ENCODE measurements at regions not wholly inside any gene's neighbourhood (a gene's known extent, or its start where the extent isn't known, plus 50 kb on each side); places are given as distances from the start of the nearest gene placed in this dataset.

DNA sequence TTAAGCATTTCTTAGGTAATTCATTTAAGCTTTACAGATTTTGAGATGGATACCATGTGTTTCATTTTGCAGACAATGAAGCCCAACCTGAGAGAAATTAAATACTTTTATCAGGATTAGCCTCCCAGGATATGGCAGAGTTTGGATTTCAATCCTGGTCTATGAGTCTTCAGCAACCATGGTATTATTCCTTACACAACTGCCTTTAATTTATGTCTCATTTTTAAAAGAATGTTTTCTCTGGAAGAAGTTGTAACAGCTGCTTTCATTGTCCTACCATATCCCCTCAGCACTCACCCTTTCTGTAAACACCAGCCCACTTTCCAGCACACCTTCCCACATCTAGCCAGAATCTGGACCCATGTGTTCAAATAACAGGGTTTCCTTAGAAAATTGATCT is 863.7 kb upstream of the VRK2 start:
- Histone ChIP-seq H2AFZ (ENCODE audit: low read depth, low read length, severe bottlenecking) (no peak overlapping the region), H3K9ac (ENCODE audit: low read length) (no peak overlapping the region), H4K20me1 (ENCODE audit: low read depth, low read length) (no peaks in the 10 kb centered on the region), H3K79me2 (ENCODE audit: insufficient read depth, low read length) (no peaks in the 10 kb centered on the region), H3K4me3 (ENCODE audit: insufficient read depth, low read length, poor library complexity, severe bottlenecking) (no peak overlapping the region), H3K9me3 (ENCODE audit: insufficient read depth, low read length) (no peaks in the 10 kb centered on the region), H3K27ac (ENCODE audit: low read depth, low read length) (no peak overlapping the region), H3K9me2 (replicated peaks; ENCODE audit: insufficient read depth, low read length) (no peaks in the 10 kb centered on the region), H3F3A (ENCODE audit: insufficient read depth) (no peaks in the 10 kb centered on the region), H3K4me2 (ENCODE audit: low read depth, low read length, poor library complexity, severe bottlenecking) (no peak overlapping the region), H3K27me3 (ENCODE audit: low read length) (no peaks in the 10 kb centered on the region), H3K36me3 (ENCODE audit: low read length) (no peaks in the 10 kb centered on the region)
- TF ChIP-seq EZH2phosphoT487 (conservative IDR thresholded peaks at IDR 0.05; ENCODE audit: low read length) = no peak
- TF ChIP-seq, protein P1, sequence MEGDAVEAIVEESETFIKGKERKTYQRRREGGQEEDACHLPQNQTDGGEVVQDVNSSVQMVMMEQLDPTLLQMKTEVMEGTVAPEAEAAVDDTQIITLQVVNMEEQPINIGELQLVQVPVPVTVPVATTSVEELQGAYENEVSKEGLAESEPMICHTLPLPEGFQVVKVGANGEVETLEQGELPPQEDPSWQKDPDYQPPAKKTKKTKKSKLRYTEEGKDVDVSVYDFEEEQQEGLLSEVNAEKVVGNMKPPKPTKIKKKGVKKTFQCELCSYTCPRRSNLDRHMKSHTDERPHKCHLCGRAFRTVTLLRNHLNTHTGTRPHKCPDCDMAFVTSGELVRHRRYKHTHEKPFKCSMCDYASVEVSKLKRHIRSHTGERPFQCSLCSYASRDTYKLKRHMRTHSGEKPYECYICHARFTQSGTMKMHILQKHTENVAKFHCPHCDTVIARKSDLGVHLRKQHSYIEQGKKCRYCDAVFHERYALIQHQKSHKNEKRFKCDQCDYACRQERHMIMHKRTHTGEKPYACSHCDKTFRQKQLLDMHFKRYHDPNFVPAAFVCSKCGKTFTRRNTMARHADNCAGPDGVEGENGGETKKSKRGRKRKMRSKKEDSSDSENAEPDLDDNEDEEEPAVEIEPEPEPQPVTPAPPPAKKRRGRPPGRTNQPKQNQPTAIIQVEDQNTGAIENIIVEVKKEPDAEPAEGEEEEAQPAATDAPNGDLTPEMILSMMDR (IDR thresholded peaks at IDR 0.05; ENCODE audit: insufficient read depth, low read length, poor library complexity, severe bottlenecking) = no peak

DNA sequence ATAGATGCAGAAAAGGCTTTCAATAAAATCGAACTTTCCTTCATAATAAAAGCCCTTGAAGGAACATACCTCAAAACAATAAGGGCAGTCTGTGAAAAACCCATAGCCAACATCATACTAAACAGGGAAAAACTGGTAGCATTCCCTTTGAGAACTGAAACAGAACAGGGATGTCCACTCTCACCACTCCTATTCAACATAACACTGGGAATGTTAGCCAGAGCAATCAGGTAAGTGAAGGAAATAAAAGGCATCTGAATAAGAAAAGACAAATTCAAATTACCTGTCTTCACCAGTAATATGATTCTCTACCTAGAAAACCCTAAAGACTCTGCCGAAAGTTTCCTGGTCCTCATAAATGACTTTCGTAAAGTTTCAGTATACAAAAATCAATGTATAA is 861.0 kb upstream of the VRK2 start:
- H3K9ac ChIP-seq (ENCODE audit: low read length) = no peak overlapping the region
- H3K4me2 ChIP-seq (ENCODE audit: low read depth, low read length, poor library complexity, severe bottlenecking) = no peak overlapping the region
- no peak overlapping the region for H3K4me3 ChIP-seq (ENCODE audit: insufficient read depth, low read length, poor library complexity, severe bottlenecking)
- H3K9me2 ChIP-seq (replicated peaks; ENCODE audit: insufficient read depth, low read length) = no peaks in the 10 kb centered on the region
- H2AFZ ChIP-seq (ENCODE audit: low read depth, low read length, severe bottlenecking) = no peak overlapping the region
- no peaks in the 10 kb centered on the region for H3K27me3 ChIP-seq (ENCODE audit: low read length)
- H4K20me1 ChIP-seq (ENCODE audit: low read depth, low read length) = no peaks in the 10 kb centered on the region
- no peak for TF ChIP-seq EZH2phosphoT487 (conservative IDR thresholded peaks at IDR 0.05; ENCODE audit: low read length)
- TF ChIP-seq, protein P1 (IDR thresholded peaks at IDR 0.05; ENCODE audit: insufficient read depth, low read length, poor library complexity, severe bottlenecking) = no peak
- no peak overlapping the region for H3K27ac ChIP-seq (ENCODE audit: low read depth, low read length)
- no peaks in the 10 kb centered on the region for H3K9me3 ChIP-seq (ENCODE audit: insufficient read depth, low read length)
- no peaks in the 10 kb centered on the region for H3K36me3 ChIP-seq (ENCODE audit: low read length)
- H3K79me2 ChIP-seq (ENCODE audit: insufficient read depth, low read length) = no peaks in the 10 kb centered on the region
- 0 out of 2 replicates have a peak, but pooled peaks cover 4% of the 10 kb centered on the region for H3F3A ChIP-seq (ENCODE audit: insufficient read depth)

DNA sequence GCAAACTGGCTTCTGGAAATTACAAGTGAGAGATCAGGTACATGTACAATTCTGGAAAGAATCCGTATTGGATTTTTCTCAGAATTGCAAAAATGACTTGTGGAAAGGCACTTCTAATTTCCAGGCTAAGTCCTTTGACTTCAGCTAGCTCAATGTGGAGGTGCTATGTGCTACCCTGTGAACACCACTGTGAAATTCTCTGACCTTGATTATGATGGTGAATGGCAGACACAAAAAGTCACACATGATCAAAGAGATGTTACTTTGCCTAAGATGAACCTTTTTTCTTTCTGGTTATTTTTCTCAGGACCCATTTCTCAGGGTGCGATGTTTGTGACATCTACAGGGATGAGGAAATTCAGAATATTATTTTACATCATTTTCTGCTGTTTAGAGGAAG is 856.6 kb upstream of the VRK2 start:
- TF ChIP-seq, protein P1 (IDR thresholded peaks at IDR 0.05; ENCODE audit: insufficient read depth, low read length, poor library complexity, severe bottlenecking) = no peak
- TF ChIP-seq EZH2phosphoT487 (conservative IDR thresholded peaks at IDR 0.05; ENCODE audit: low read length) = no peak
- no peak overlapping the region for H2AFZ ChIP-seq (ENCODE audit: low read depth, low read length, severe bottlenecking)

More for the DNA sequence above, 856.6 kb upstream of the VRK2 start:
- Histone ChIP-seq H3K27ac (ENCODE audit: low read depth, low read length) (no peak overlapping the region), H3K9ac (ENCODE audit: low read length) (no peak overlapping the region), H4K20me1 (ENCODE audit: low read depth, low read length) (no peaks in the 10 kb centered on the region), H3K4me3 (ENCODE audit: insufficient read depth, low read length, poor library complexity, severe bottlenecking) (no peak overlapping the region), H3K9me2 (replicated peaks; ENCODE audit: insufficient read depth, low read length) (no peaks in the 10 kb centered on the region), H3K4me2 (ENCODE audit: low read depth, low read length, poor library complexity, severe bottlenecking) (no peak overlapping the region), H3K27me3 (ENCODE audit: low read length) (no peaks in the 10 kb centered on the region), H3K79me2 (ENCODE audit: insufficient read depth, low read length) (no peaks in the 10 kb centered on the region), H3F3A (ENCODE audit: insufficient read depth) (0 out of 2 replicates have a peak, but pooled peaks cover 4% of the 10 kb centered on the region), H3K9me3 (ENCODE audit: insufficient read depth, low read length) (no peaks in the 10 kb centered on the region), H3K36me3 (ENCODE audit: low read length) (no peaks in the 10 kb centered on the region)

All from SU-DHL-6 (cell line).